OCI-LY3 (cell line): ENCODE measurements at regions not wholly inside any gene's neighbourhood (a gene's known extent, or its start where the extent isn't known, plus 50 kb on each side); places are given as distances from the start of the nearest gene placed in this dataset.

Experiments used
- H2AFZ ChIP-seq: fragments of 200-600, 300-600 bp; shearing (Covaris generic); 2 replicates; pipeline ENCODE4 v1.6.0; 2014; ENCODE audit warnings: antibody characterized with exemption, low read depth, low read length
- H3K27ac ChIP-seq: fragments of 200-600, 300-600 bp; sonication (generic); 2 replicates; pipeline ENCODE4 v1.5.1; 2014; ENCODE audit warnings: mild to moderate bottlenecking, low read length, moderate library complexity, mixed read lengths
- H3K27me3 ChIP-seq: fragments of 200-600, 300-600 bp; sonication (generic); 2 replicates; pipeline ENCODE4 v1.6.1; 2014; ENCODE audit warnings: low read depth, low read length, mixed read lengths
- H3K36me3 ChIP-seq: fragments of 200-600, 300-600 bp; sonication (generic); replicated peaks from 2 replicates; pipeline ENCODE3; 2014; ENCODE audit warnings: low read depth, low read length, mixed read lengths
- H3K4me1 ChIP-seq: fragments of 300-600, 200-600 bp; sonication (generic); 2 replicates; pipeline ENCODE4 v1.6.1; 2014; ENCODE audit warnings: low read length, mixed read lengths
- H3K4me2 ChIP-seq: fragments of 200-600, 300-600 bp; sonication (generic); 2 replicates; pipeline ENCODE4 v1.6.1; 2014; ENCODE audit warnings: low read length, mixed read lengths
- H3K4me3 ChIP-seq: fragments of 300-600, 200-600 bp; sonication (generic); 2 replicates; pipeline ENCODE4 v1.5.1; 2014; ENCODE audit warnings: antibody characterized with exemption, mild to moderate bottlenecking, low read length, moderate library complexity
- H3K79me2 ChIP-seq: fragments of 300-600, 200-600 bp; shearing (Covaris generic); 2 replicates; pipeline ENCODE4 v1.6.1; 2014; ENCODE audit warnings: mild to moderate bottlenecking, low read length, mixed read lengths
- H3K9ac ChIP-seq: fragments of 300-600, 200-600 bp; shearing (Covaris generic); 2 replicates; pipeline ENCODE4 v1.6.0; 2014; ENCODE audit warnings: mild to moderate bottlenecking, low read length, moderate library complexity
- H3K9me3 ChIP-seq: fragments of 200-600, 300-600 bp; shearing (Covaris generic); 2 replicates; pipeline ENCODE4 v1.6.1; 2014; ENCODE audit warnings: low read length, mixed read lengths; ENCODE audit not compliant: insufficient read depth
- H4K20me1 ChIP-seq: fragments of 200-600, 300-600 bp; sonication (generic); 2 replicates; pipeline ENCODE4 v1.6.1; 2016; ENCODE audit warnings: low read length, mixed read lengths; ENCODE audit not compliant: insufficient read depth
- CTCF ChIP-seq: fragments of 200-600, 300-600 bp; sonication (generic); IDR thresholded peaks from 2 replicates; pipeline ENCODE4 v1.5.1; 2014; ENCODE audit warnings: antibody characterized with exemption, low read length, low read depth
- EZH2phosphoT487 ChIP-seq: fragments of 200-600 bp; shearing (Covaris generic); IDR thresholded peaks from 2 replicates; pipeline ENCODE4 v1.6.1; 2018; ENCODE audit warnings: antibody characterized with exemption, mixed run types, low read depth

GRCh38 chr7:46150202-46150601, 229.1 kb upstream of the IGFBP3 start:
- Histone ChIP-seq H3K27ac (no peak overlapping the region), H2AFZ (no peak overlapping the region), H3K36me3 (no peaks in the 10 kb centered on the region), H3K4me2 (no peak overlapping the region), H3K4me3 (no peak overlapping the region), H3K9ac (no peak overlapping the region), H3K79me2 (no peaks in the 10 kb centered on the region), H3K9me3 (0 out of 2 replicates have a peak, but pooled peaks cover 3% of the 10 kb centered on the region), H3K27me3 (no peaks in the 10 kb centered on the region), H3K4me1 (peaks cover 37% of the 10 kb centered on the region), H4K20me1 (no peaks in the 10 kb centered on the region)
- no peak for TF ChIP-seq CTCF
- no peak for TF ChIP-seq EZH2phosphoT487

GRCh38 chr7:46147871-46148270, 226.8 kb upstream of the IGFBP3 start:
- H4K20me1 ChIP-seq: no peaks in the 10 kb centered on the region
- no peak overlapping the region for H3K4me3 ChIP-seq
- peaks cover 6% of the 10 kb centered on the region for H3K36me3 ChIP-seq
- peaks cover 37% of the 10 kb centered on the region for H3K4me1 ChIP-seq
- H3K27me3 ChIP-seq: no peaks in the 10 kb centered on the region
- no peak overlapping the region for H3K9ac ChIP-seq
- H2AFZ ChIP-seq: no peak overlapping the region
- H3K79me2 ChIP-seq: no peaks in the 10 kb centered on the region
- H3K4me2 ChIP-seq: no peak overlapping the region
- H3K27ac ChIP-seq: no peak overlapping the region
- TF ChIP-seq CTCF (no peak), EZH2phosphoT487 (no peak)
- H3K9me3 ChIP-seq: 0 out of 2 replicates have a peak, but pooled peaks cover 3% of the 10 kb centered on the region

GRCh38 chr7:46146454-46147255, 225.6 kb upstream of the IGFBP3 start:
- Histone ChIP-seq H3K9me3 (0 out of 2 replicates have a peak, but pooled peaks cover 3% of the 10 kb centered on the region), H4K20me1 (no peaks in the 10 kb centered on the region), H3K27ac (no peak overlapping the region), H3K9ac (no peak overlapping the region), H3K4me1 (peaks cover 27% of the 10 kb centered on the region), H3K79me2 (no peaks in the 10 kb centered on the region), H3K4me3 (no peak overlapping the region), H3K27me3 (no peaks in the 10 kb centered on the region), H3K4me2 (no peak overlapping the region), H2AFZ (no peak overlapping the region), H3K36me3 (peaks cover 6% of the 10 kb centered on the region)
- TF ChIP-seq CTCF (no peak), EZH2phosphoT487 (no peak)

- Histone ChIP-seq H4K20me1 (no peaks in the 10 kb centered on the region), H3K9ac (no peak overlapping the region), H3K4me2 (no peak overlapping the region)
Observed at GRCh38 chr7:46145412-46145811, 224.3 kb upstream of the IGFBP3 start.

More at GRCh38 chr7:46145412-46145811, 224.3 kb upstream of the IGFBP3 start:
- H3K4me3 ChIP-seq: no peak overlapping the region
- no peaks in the 10 kb centered on the region for H3K27me3 ChIP-seq
- H2AFZ ChIP-seq: no peak overlapping the region
- no peak for TF ChIP-seq CTCF
- TF ChIP-seq EZH2phosphoT487: no peak
- 0 out of 2 replicates have a peak overlapping the region, but pooled peaks have one; percentile 1 for H3K27ac ChIP-seq
- 0 out of 2 replicates have a peak, but pooled peaks cover 3% of the 10 kb centered on the region for H3K9me3 ChIP-seq
- H3K4me1 ChIP-seq: peaks cover 27% of the 10 kb centered on the region
- peaks cover 6% of the 10 kb centered on the region for H3K36me3 ChIP-seq
- no peaks in the 10 kb centered on the region for H3K79me2 ChIP-seq
